GM12872 (cell line): ENCODE measurements at regions not wholly inside any gene's neighbourhood (a gene's known extent, or its start where the extent isn't known, plus 50 kb on each side); places are given as distances from the start of the nearest gene placed in this dataset.

ENCODE experiments used
- CTCF ChIP-seq: IDR thresholded peaks from 3 replicates; pipeline ENCODE4 v1.5.1; 2011; ENCODE audit warnings: low read depth, mild to moderate bottlenecking, low read length, moderate library complexity; ENCODE audit not compliant: insufficient read depth

GRCh38 chr21:21907271-21907670 lies 909.1 kb downstream of the NCAM2 start:
- TF ChIP-seq CTCF, result no peak

- no peak for TF ChIP-seq CTCF
Measured at GRCh38 chr21:21915816-21916215, 917.6 kb downstream of the NCAM2 start.

GRCh38 chr21:21921410-21922232 lies 923.4 kb downstream of the NCAM2 start:
- no peak for TF ChIP-seq CTCF

- TF ChIP-seq CTCF, result no peak
Measured at GRCh38 chr21:21929226-21929625, 931.0 kb downstream of the NCAM2 start.

GRCh38 chr21:21929789-21930188 lies 931.6 kb downstream of the NCAM2 start:
- no peak for TF ChIP-seq CTCF

- no peak for TF ChIP-seq CTCF
Measured at GRCh38 chr21:21952566-21952965, 954.4 kb downstream of the NCAM2 start.

- no peak for TF ChIP-seq CTCF
Measured at GRCh38 chr21:21955204-21955603, 957.0 kb downstream of the NCAM2 start.
